Colonic mucosa (tissue), 4 donors: ENCODE measurements at regions not wholly inside any gene's neighbourhood (a gene's known extent, or its start where the extent isn't known, plus 50 kb on each side); places are given as distances from the start of the nearest gene placed in this dataset.
"Not testable (repeated sequence)": the region's sequence is repeated elsewhere in the genome, so short reads cannot be mapped to it uniquely, and the experiment has no call there.

Source experiments
- DNase-seq: peaks from one replicate; pipeline ENCODE4 v3.0.0-alpha.2; 2020
- H3K27ac ChIP-seq: fragments of 200-600 bp; one replicate; pipeline ENCODE4 v1.8.0; 2021
- H3K27me3 ChIP-seq: fragments of 200-600 bp; one replicate; pipeline ENCODE4 v1.8.0; 2021
- H3K36me3 ChIP-seq: fragments of 200-600 bp; one replicate; pipeline ENCODE4 v1.8.0; 2021
- H3K4me1 ChIP-seq: fragments of 200-600 bp; one replicate; pipeline ENCODE4 v1.8.0; 2021; ENCODE audit warnings: mild to moderate bottlenecking
- H3K4me3 ChIP-seq: fragments of 200-600 bp; one replicate; pipeline ENCODE4 v1.8.0; 2021
- H3K9ac ChIP-seq, 2 donors: one replicate each; pipeline ENCODE4 v1.7.0; 2013; ENCODE audit warnings: control low read depth in 2 of 2, low read depth in 2 of 2, low read length in 2 of 2
- H3K9me3 ChIP-seq: fragments of 200-600 bp; one replicate; pipeline ENCODE4 v1.8.0; 2021
- intact Hi-C: fragments of 100-400 bp; cut with DNase I; formaldehyde crosslinking; loops from one replicate; pipeline ENCODE4 v1.14.1; 2022
- TF ChIP-seq, protein P1 (sequence below): fragments of 200-600 bp; IDR thresholded peaks from one replicate; pipeline ENCODE4 v1.8.0; 2022; ENCODE audit warnings: antibody characterized with exemption, mild to moderate bottlenecking
- donor health status: healthy.
- donor health status: DM: no; HTN: no; CAD: no.
- donor health status: DM: no; HTN: no; CAD: no.

DNA sequence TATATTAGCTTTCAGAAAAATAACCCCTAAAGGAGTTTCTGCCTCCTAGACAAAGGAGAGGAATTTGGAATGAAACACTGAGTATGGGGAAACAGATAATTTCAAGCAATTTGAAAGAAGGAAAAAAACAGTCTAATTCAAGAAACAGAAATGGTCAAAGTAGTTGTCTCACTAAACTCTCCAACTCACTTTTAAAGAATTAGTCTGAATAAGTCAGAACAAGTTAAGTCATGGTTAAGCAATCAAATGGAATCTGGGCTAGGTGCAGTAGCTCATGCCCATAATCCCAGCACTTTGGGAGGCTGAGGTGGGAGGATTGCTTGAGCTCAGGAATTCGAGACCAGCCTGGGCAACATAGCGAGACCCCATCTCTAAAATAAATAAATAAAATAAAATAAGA is 95.7 kb upstream of the GRIA3 start:
- Histone ChIP-seq H3K27ac (no peak overlapping the region), H3K4me3 (no peak overlapping the region), H3K4me1 (no peaks in the 10 kb centered on the region), H3K36me3 (no peaks in the 10 kb centered on the region), H3K27me3 (no peaks in the 10 kb centered on the region), H3K9ac (no peak overlapping the region), H3K9me3 (no peaks in the 10 kb centered on the region)
- no peak for DNase-seq
- TF ChIP-seq, protein P1, sequence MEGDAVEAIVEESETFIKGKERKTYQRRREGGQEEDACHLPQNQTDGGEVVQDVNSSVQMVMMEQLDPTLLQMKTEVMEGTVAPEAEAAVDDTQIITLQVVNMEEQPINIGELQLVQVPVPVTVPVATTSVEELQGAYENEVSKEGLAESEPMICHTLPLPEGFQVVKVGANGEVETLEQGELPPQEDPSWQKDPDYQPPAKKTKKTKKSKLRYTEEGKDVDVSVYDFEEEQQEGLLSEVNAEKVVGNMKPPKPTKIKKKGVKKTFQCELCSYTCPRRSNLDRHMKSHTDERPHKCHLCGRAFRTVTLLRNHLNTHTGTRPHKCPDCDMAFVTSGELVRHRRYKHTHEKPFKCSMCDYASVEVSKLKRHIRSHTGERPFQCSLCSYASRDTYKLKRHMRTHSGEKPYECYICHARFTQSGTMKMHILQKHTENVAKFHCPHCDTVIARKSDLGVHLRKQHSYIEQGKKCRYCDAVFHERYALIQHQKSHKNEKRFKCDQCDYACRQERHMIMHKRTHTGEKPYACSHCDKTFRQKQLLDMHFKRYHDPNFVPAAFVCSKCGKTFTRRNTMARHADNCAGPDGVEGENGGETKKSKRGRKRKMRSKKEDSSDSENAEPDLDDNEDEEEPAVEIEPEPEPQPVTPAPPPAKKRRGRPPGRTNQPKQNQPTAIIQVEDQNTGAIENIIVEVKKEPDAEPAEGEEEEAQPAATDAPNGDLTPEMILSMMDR = no peak
- intact Hi-C loops = no loop called here

DNA sequence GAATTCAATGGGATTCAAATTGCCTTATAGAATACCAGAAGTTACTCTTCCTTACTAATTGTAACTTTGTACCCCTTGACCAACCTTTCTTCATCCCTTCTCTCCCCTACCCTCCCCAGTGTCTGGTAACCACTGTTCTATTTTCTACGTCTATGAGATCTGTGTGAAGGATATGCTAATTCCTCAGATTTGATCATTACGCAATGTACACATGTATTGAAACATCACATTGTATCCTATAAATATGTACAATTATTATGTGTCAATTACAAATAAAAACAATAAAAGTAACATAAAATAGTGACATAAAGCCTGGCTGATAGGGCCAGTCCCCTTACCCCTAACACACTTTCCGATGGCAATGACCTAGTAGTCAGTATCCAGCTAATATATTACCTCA is 95.1 kb upstream of the GRIA3 start:
- no peaks in the 10 kb centered on the region for H3K27me3 ChIP-seq
- TF ChIP-seq, protein P1 = no peak
- no peak overlapping the region for H3K27ac ChIP-seq
- H3K4me1 ChIP-seq = no peaks in the 10 kb centered on the region
- no peak overlapping the region for H3K4me3 ChIP-seq
- H3K36me3 ChIP-seq = no peaks in the 10 kb centered on the region
- DNase-seq = no peak
- intact Hi-C loops = no loop called here
- no peak overlapping the region for H3K9ac ChIP-seq
- H3K9me3 ChIP-seq = no peaks in the 10 kb centered on the region

DNA sequence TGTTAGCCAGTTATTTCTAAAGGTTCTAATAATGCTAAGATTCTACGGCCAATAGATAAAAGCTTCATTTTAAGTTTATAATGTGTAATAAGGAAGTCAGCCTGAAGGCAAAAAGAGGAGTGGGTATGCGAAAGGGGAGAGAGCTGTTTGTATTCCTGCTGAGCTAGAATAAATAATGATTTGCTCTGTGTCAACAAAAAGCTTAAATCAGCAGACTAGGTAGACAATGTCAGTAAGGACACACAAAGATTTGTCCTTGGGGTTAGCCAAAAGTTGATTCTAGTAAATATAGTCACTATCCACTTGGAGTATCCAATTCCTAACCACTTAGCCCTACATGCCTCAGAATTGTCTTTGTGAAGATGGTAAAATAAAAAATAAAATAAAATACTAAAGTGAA is 90.3 kb upstream of the GRIA3 start:
- Histone ChIP-seq H3K9ac (no peak overlapping the region), H3K4me3 (no peak overlapping the region), H3K36me3 (no peaks in the 10 kb centered on the region), H3K27me3 (no peaks in the 10 kb centered on the region), H3K27ac (no peak overlapping the region), H3K9me3 (no peaks in the 10 kb centered on the region), H3K4me1 (no peaks in the 10 kb centered on the region)
- intact Hi-C loops = no loop called here
- no peak for DNase-seq
- TF ChIP-seq, protein P1 = no peak

DNA sequence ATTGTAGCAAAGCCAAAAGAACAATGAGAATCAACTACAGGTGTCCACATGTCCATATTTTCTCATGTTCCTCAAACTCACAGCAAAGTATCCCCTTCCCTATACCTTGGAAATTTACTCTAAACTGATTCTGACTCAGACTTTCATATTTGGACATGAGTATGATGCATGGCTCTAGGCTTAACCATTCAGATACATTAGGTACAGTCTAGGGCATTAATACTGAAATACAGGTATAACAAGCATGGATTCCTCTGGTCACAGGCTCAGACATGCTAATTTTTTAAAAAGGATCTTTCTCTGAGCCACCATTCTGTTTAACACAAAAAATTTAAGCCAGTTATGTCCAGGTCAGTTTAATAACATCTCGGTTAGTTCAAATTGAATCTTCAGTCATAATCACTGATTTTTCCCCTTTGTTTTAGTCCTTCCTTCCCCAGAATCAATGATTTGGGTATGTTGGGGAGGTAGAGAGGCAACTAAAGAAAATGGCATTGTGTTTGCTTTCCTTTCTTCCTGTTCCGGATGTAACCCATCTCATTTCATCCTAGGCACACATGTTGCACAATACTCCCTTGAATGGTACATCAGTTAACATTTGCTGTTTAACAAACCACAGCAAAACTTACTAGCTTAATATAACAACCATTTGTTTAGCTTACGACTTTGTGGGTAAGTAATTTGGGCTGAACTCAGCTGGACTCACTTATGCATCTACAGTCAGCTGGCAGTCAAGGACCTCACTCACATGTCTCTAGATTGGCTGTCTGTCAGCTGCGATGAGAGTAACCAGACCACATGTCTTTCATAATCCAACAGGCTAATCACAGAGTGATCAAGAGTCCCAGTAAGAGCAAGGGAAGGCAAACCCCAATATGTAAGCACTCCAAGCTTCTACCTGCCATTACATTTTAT is 75.3 kb upstream of the GRIA3 start:
- H3K9me3 ChIP-seq = no peaks in the 10 kb centered on the region
- intact Hi-C loops = no loop called here
- DNase-seq = no peak

GRCh38 chrX:123121241-123121640 is 62.8 kb upstream of the GRIA3 start:
- H3K36me3 ChIP-seq = no peaks in the 10 kb centered on the region
- no peak overlapping the region for H3K27ac ChIP-seq
- no peak for DNase-seq
- no peaks in the 10 kb centered on the region for H3K4me1 ChIP-seq
- TF ChIP-seq, protein P1 = no peak
- H3K9me3 ChIP-seq = no peaks in the 10 kb centered on the region
- H3K27me3 ChIP-seq = no peaks in the 10 kb centered on the region
- no peak overlapping the region for H3K9ac ChIP-seq
- H3K4me3 ChIP-seq = no peak overlapping the region
- intact Hi-C loops = no loop called here

More for the DNA sequence above, 75.3 kb upstream of the GRIA3 start:
- Histone ChIP-seq H3K27ac (no peak overlapping the region), H3K27me3 (no peaks in the 10 kb centered on the region), H3K4me3 (no peak overlapping the region), H3K36me3 (no peaks in the 10 kb centered on the region), H3K4me1 (no peaks in the 10 kb centered on the region), H3K9ac (no peak overlapping the region)
- TF ChIP-seq, protein P1 = no peak

DNA sequence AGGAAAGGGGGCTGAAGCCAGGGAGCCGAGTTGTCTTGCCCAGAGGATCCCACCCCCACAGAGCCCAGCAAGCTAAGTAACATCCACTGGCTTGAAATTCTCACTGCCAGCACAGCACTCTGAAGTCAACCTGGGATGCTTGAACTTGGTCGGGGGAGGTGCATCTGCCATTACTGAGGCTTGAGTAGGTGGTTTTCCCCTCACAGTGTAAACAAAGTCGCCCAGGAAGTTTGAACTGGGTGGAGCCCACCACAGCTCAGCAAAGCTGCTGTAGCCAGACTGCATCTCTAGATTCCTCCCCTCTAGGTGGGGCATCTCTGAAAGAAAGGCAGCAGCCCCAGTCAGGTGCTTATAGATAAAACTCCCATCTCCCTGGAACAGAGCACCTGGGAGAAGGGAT is 54.3 kb upstream of the GRIA3 start:
- H3K27ac ChIP-seq, H3K4me3 ChIP-seq, H3K27me3 ChIP-seq, H3K36me3 ChIP-seq, H3K4me1 ChIP-seq, DNase-seq, H3K9ac ChIP-seq, H3K9me3 ChIP-seq, intact Hi-C loops: not testable (repeated sequence)
